Fibroblast of mammary gland (primary cell): ENCODE measurements at regions not wholly inside any gene's neighbourhood (a gene's known extent, or its start where the extent isn't known, plus 50 kb on each side); places are given as distances from the start of the nearest gene placed in this dataset.

Experiments used
- DNase-seq: peaks from one replicate; pipeline ENCODE4 v3.0.0-alpha.2; 2010; ENCODE audit warnings: low read depth
- H3K4me3 ChIP-seq: 2 replicates; pipeline ENCODE4 v1.5.1; 2011; ENCODE audit warnings: low read depth, mild to moderate bottlenecking, low read length, moderate library complexity; ENCODE audit not compliant: control insufficient read depth
- TF ChIP-seq, protein P1 (sequence below): conservative IDR thresholded peaks from 2 replicates; pipeline ENCODE4 v1.5.1; 2011; ENCODE audit warnings: low read depth, low read length, inconsistent platforms; ENCODE audit not compliant: control insufficient read depth, insufficient read depth

GRCh38 chr16:76824221-76824620, 366.8 kb upstream of the MON1B start:
- TF ChIP-seq, protein P1, sequence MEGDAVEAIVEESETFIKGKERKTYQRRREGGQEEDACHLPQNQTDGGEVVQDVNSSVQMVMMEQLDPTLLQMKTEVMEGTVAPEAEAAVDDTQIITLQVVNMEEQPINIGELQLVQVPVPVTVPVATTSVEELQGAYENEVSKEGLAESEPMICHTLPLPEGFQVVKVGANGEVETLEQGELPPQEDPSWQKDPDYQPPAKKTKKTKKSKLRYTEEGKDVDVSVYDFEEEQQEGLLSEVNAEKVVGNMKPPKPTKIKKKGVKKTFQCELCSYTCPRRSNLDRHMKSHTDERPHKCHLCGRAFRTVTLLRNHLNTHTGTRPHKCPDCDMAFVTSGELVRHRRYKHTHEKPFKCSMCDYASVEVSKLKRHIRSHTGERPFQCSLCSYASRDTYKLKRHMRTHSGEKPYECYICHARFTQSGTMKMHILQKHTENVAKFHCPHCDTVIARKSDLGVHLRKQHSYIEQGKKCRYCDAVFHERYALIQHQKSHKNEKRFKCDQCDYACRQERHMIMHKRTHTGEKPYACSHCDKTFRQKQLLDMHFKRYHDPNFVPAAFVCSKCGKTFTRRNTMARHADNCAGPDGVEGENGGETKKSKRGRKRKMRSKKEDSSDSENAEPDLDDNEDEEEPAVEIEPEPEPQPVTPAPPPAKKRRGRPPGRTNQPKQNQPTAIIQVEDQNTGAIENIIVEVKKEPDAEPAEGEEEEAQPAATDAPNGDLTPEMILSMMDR: no peak
- DNase-seq: no peak
- no peak overlapping the region for H3K4me3 ChIP-seq

GRCh38 chr16:76824791-76825190, 366.2 kb upstream of the MON1B start:
- no peak for DNase-seq
- TF ChIP-seq, protein P1: no peak
- H3K4me3 ChIP-seq: no peak overlapping the region

- DNase-seq: peak; percentile 23
- TF ChIP-seq, protein P1: no peak
- H3K4me3 ChIP-seq: no peak overlapping the region
Observed at GRCh38 chr16:76835339-76835738, 355.7 kb upstream of the MON1B start.

- no peak overlapping the region for H3K4me3 ChIP-seq
- TF ChIP-seq, protein P1: no peak
- DNase-seq: no peak
Observed at GRCh38 chr16:76835779-76836300, 355.1 kb upstream of the MON1B start.

DNA sequence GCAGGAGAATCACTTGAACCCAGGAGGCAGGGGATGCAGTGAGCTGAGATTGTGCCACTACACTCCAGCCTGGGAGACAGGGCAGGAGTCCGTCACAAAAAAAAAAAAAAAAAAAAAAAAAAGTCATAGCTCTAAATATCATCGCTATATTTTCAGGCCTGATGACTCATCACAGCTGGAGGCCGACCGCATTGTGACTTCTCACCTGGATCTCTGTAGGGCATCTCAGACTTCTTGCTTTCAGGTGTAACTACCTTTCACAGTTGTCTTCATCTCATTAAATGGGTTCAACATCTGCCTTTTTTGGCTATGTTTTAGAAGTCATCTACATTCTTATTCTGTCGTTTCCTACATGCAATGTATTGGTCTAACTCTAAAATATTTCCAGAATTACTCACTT, 353.1 kb upstream of the MON1B start:
- TF ChIP-seq, protein P1: no peak
- H3K4me3 ChIP-seq: no peak overlapping the region
- DNase-seq: no peak

- peak; percentile 8 for DNase-seq
- no peak overlapping the region for H3K4me3 ChIP-seq
- TF ChIP-seq, protein P1: peak; percentile 17
Observed at GRCh38 chr16:76854234-76854633, 336.8 kb upstream of the MON1B start.

DNA sequence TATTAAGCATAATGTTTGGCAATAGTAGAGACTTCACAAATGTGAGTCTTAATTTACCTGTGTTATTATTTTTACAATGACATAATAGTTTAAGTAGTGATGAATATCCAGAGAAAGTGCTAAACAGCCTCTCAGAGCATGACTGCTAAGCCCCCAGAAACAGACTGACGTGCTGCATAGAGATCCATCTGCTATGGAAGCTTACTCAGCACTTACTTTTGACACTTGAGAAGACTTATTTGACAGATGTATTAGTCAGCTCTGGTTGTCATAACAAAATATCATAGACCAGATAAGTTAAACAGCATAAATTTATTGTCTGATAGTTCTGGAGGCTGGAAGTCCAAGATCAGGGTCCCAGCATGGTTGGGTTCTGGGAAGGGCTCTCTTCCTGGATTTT, 334.9 kb upstream of the MON1B start:
- DNase-seq: no peak
- H3K4me3 ChIP-seq: no peak overlapping the region
- TF ChIP-seq, protein P1: no peak
